ENCODE measurements at regions not wholly inside any gene's neighbourhood (a gene's known extent, or its start where the extent isn't known, plus 50 kb on each side); places are given as distances from the start of the nearest gene placed in this dataset.

GRCh38 chr17:36791150-36791941 lies 145.9 kb upstream of the LHX1 start:
- TF ChIP-seq EP300 (IDR thresholded peaks at IDR 0.05) (no peak), POLR2A (IDR thresholded peaks at IDR 0.05) (no peak), CTCF (IDR thresholded peaks at IDR 0.05) (no peak)
